CD4-positive, CD25-positive, alpha-beta regulatory T cell (primary cell): ENCODE measurements at regions not wholly inside any gene's neighbourhood (a gene's known extent, or its start where the extent isn't known, plus 50 kb on each side); places are given as distances from the start of the nearest gene placed in this dataset.

Experiments used
- ATAC-seq, 2 donors: fragments of 150-1000 bp; cut with Tn5 transposase; one replicate each; pipeline ENCODE4 v1.10.0; 2021; ENCODE audit warnings: low read depth in 2 of 2, moderate number of reproducible peaks in 2 of 2, moderate library complexity in 1 of 2
- DNase-seq, 3 donors: peaks; one replicate each; pipeline versions ENCODE4 v3.0.0 to v3.0.0-alpha.2; 2012 to 2022; ENCODE audit warnings: mixed read lengths in 1 of 3
- H3K27ac ChIP-seq: one replicate; pipeline ENCODE4 v1.7.0; 2013; ENCODE audit warnings: mild to moderate bottlenecking, low read length; ENCODE audit not compliant: insufficient read depth, poor library complexity, severe bottlenecking
- H3K27me3 ChIP-seq: one replicate; pipeline ENCODE4 v1.7.0; 2013; ENCODE audit warnings: low read length; ENCODE audit not compliant: control insufficient read depth, insufficient read depth
- H3K36me3 ChIP-seq: one replicate; pipeline ENCODE4 v1.7.0; 2013; ENCODE audit warnings: mild to moderate bottlenecking, low read length, moderate library complexity; ENCODE audit not compliant: control insufficient read depth, insufficient read depth
- H3K4me1 ChIP-seq: 2 replicates; pipeline ENCODE4 v1.7.0; 2013; ENCODE audit warnings: mild to moderate bottlenecking, low read length; ENCODE audit not compliant: insufficient read depth, control insufficient read depth, poor library complexity, severe bottlenecking
- H3K4me3 ChIP-seq: one replicate; pipeline ENCODE4 v1.7.0; 2013; ENCODE audit warnings: low read depth, mild to moderate bottlenecking, low read length, moderate library complexity
- H3K9me3 ChIP-seq, 2 experiments: 1 replicate in 1 of 2; 2 replicates in 1 of 2; pipeline ENCODE4 v1.7.0; 2013; ENCODE audit warnings: low read length in 2 of 2, mild to moderate bottlenecking in 1 of 2, moderate library complexity in 1 of 2; ENCODE audit not compliant: control insufficient read depth in 2 of 2
- H3K27ac Mint-ChIP-seq, 3 donors: one replicate each; pipeline ENCODE4 v1.8.0; 2020 to 2022; ENCODE audit warnings: mild to moderate bottlenecking in 3 of 3, mixed read lengths in 3 of 3, moderate library complexity in 2 of 3
- H3K27me3 Mint-ChIP-seq: one replicate; pipeline ENCODE4 v1.8.0; 2022; ENCODE audit warnings: mild to moderate bottlenecking, mixed read lengths
- H3K36me3 Mint-ChIP-seq: one replicate; pipeline ENCODE4 v1.8.0; 2020; ENCODE audit warnings: mixed read lengths
- H3K4me1 Mint-ChIP-seq, 4 donors: one replicate each; pipeline ENCODE4 v1.8.0; 2020 to 2022; ENCODE audit warnings: mixed read lengths in 4 of 4, mild to moderate bottlenecking in 1 of 4
- H3K4me3 Mint-ChIP-seq, 4 donors: one replicate each; pipeline ENCODE4 v1.8.0; 2020 to 2022; ENCODE audit warnings: mild to moderate bottlenecking in 4 of 4, mixed read lengths in 4 of 4, moderate library complexity in 3 of 4
- H3K9me3 Mint-ChIP-seq, 7 donors: one replicate each; pipeline ENCODE4 v1.8.0; 2020 to 2022; ENCODE audit warnings: mixed read lengths in 7 of 7, mild to moderate bottlenecking in 3 of 7, moderate library complexity in 2 of 7

DNA sequence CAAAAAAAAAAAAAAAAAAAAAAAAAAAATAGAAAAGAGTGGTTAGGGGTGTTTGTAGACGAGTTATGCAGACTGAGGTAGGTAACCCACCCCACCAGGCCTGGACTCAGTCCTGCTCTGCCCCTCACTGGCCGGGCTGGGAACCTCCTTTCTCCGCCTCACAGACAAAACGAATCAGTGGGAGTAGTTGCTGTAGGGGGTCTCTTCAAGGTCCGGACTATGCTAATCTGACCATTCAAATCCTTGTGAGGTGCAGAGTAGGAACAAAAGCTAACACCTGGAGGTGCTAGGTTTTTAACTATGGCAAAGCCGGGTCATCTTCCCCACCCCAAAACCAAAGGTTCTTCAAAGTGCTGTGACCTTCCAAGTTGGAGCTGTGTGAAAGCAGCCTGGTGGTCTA is 223.7 kb downstream of the SLC4A3 start:
- H3K27ac ChIP-seq: no peak overlapping the region
- no peaks in the 10 kb centered on the region for H3K4me1 Mint-ChIP-seq
- ATAC-seq (no peak), DNase-seq (no peak)
- peaks cover 12% of the 10 kb centered on the region for H3K27me3 Mint-ChIP-seq
- H3K27me3 ChIP-seq: peaks cover 2% of the 10 kb centered on the region
- H3K9me3 ChIP-seq: no peaks in the 10 kb centered on the region
- no peak overlapping the region for H3K4me3 Mint-ChIP-seq
- no peaks in the 10 kb centered on the region for H3K36me3 Mint-ChIP-seq
- H3K36me3 ChIP-seq: no peaks in the 10 kb centered on the region
- H3K27ac Mint-ChIP-seq: no peak overlapping the region
- no peak overlapping the region for H3K4me3 ChIP-seq
- peaks cover 0 to 5% (median 0%) of the 10 kb centered on the region in 7 donors for H3K9me3 Mint-ChIP-seq
- no peaks in the 10 kb centered on the region for H3K4me1 ChIP-seq

GRCh38 chr2:219851801-219852481 is 224.5 kb downstream of the SLC4A3 start:
- Histone ChIP-seq H3K27me3 (peaks cover 2% of the 10 kb centered on the region), H3K36me3 (no peaks in the 10 kb centered on the region), H3K9me3 (no peaks in the 10 kb centered on the region), H3K27ac (no peak overlapping the region), H3K4me3 (no peak overlapping the region), H3K4me1 (no peaks in the 10 kb centered on the region)
- peaks cover 0 to 5% (median 0%) of the 10 kb centered on the region in 7 donors for H3K9me3 Mint-ChIP-seq
- no peaks in the 10 kb centered on the region for H3K4me1 Mint-ChIP-seq
- DNase-seq (no peak), ATAC-seq (no peak)
- peaks cover 12% of the 10 kb centered on the region for H3K27me3 Mint-ChIP-seq
- H3K4me3 Mint-ChIP-seq: no peak overlapping the region
- H3K27ac Mint-ChIP-seq: no peak overlapping the region
- H3K36me3 Mint-ChIP-seq: no peaks in the 10 kb centered on the region

GRCh38 chr2:219852626-219853025 is 225.2 kb downstream of the SLC4A3 start:
- Histone ChIP-seq H3K4me3 (no peak overlapping the region), H3K27ac (no peak overlapping the region), H3K4me1 (no peaks in the 10 kb centered on the region), H3K27me3 (peaks cover 2% of the 10 kb centered on the region), H3K9me3 (no peaks in the 10 kb centered on the region), H3K36me3 (no peaks in the 10 kb centered on the region)
- peaks cover 12% of the 10 kb centered on the region for H3K27me3 Mint-ChIP-seq
- H3K9me3 Mint-ChIP-seq: peaks cover 0 to 5% (median 0%) of the 10 kb centered on the region in 7 donors
- no peak overlapping the region for H3K4me3 Mint-ChIP-seq
- no peak overlapping the region for H3K27ac Mint-ChIP-seq
- H3K36me3 Mint-ChIP-seq: no peaks in the 10 kb centered on the region
- no peaks in the 10 kb centered on the region for H3K4me1 Mint-ChIP-seq
- DNase-seq: no peak
- no peak for ATAC-seq

DNA sequence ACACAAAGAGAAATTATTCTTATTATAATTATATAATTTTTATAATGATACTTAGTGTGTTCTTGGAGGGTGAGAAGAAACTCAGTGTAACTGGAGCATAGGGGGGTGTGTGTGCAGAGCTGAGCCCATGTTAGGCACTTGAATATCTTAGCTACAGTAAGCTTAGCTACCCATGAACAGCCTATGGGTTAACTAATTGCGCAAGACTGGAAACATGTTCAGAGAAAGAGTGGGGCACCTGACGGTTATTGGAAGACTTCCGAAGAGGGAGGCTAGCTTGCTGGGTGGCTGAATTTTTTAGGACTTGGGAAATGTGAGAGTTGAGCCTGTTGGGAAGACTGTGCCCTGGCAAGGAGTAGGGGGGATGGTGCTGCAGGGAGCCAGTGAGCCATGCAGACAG is 229.2 kb downstream of the SLC4A3 start:
- no peak for DNase-seq
- Histone ChIP-seq H3K9me3 (no peaks in the 10 kb centered on the region), H3K27ac (no peak overlapping the region), H3K4me3 (no peak overlapping the region), H3K27me3 (peaks cover 2% of the 10 kb centered on the region), H3K36me3 (no peaks in the 10 kb centered on the region), H3K4me1 (no peaks in the 10 kb centered on the region)
- no peak for ATAC-seq
- peaks cover 8% of the 10 kb centered on the region for H3K27me3 Mint-ChIP-seq
- no peaks in the 10 kb centered on the region for H3K9me3 Mint-ChIP-seq
- no peaks in the 10 kb centered on the region for H3K36me3 Mint-ChIP-seq
- no peaks in the 10 kb centered on the region for H3K4me1 Mint-ChIP-seq
- peak overlapping the region in 1 of 3 donors; percentile 24 for H3K27ac Mint-ChIP-seq
- H3K4me3 Mint-ChIP-seq: no peak overlapping the region

- H3K4me1 Mint-ChIP-seq: no peaks in the 10 kb centered on the region
Observed at GRCh38 chr2:219857751-219858150, 230.3 kb downstream of the SLC4A3 start.

GRCh38 chr2:219861307-219861706 is 233.9 kb downstream of the SLC4A3 start:
- Mint-ChIP-seq H3K27me3 (peaks cover 3% of the 10 kb centered on the region), H3K36me3 (no peaks in the 10 kb centered on the region), H3K27ac (no peak overlapping the region), H3K4me3 (no peak overlapping the region), H3K9me3 (peaks cover 0 to 2% (median 0%) of the 10 kb centered on the region in 7 donors), H3K4me1 (no peaks in the 10 kb centered on the region)
- Histone ChIP-seq H3K4me1 (no peaks in the 10 kb centered on the region), H3K36me3 (no peaks in the 10 kb centered on the region), H3K27me3 (no peaks in the 10 kb centered on the region), H3K9me3 (no peaks in the 10 kb centered on the region), H3K27ac (no peak overlapping the region), H3K4me3 (no peak overlapping the region)
- ATAC-seq (no peak), DNase-seq (no peak)

More at GRCh38 chr2:219857751-219858150, 230.3 kb downstream of the SLC4A3 start:
- Mint-ChIP-seq H3K27ac (no peak overlapping the region), H3K4me3 (no peak overlapping the region), H3K36me3 (no peaks in the 10 kb centered on the region), H3K27me3 (peaks cover 8% of the 10 kb centered on the region), H3K9me3 (no peaks in the 10 kb centered on the region)
- H3K27ac ChIP-seq: no peak overlapping the region
- H3K36me3 ChIP-seq: no peaks in the 10 kb centered on the region
- no peaks in the 10 kb centered on the region for H3K9me3 ChIP-seq
- no peak overlapping the region for H3K4me3 ChIP-seq
- ATAC-seq: no peak
- H3K4me1 ChIP-seq: no peaks in the 10 kb centered on the region
- DNase-seq: no peak
- H3K27me3 ChIP-seq: no peaks in the 10 kb centered on the region

DNA sequence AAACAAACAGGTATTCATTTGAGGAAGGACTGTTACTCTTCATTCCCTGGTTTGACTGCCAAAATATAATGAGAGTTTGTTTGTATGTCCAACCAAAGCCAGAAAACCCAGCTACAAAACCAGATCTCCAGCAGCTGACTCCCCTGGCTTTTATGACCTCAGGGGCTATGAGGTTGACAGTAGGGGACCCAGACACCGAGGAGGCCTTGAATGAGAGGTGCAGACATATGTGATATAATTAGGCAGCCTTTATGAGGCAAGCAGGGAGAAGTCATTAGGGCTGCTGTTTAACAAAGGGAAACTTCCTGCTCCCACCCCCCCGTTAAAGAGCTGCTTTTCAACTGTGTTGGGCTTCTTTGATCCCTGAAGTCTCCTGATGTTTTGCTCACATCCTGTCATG is 236.7 kb downstream of the SLC4A3 start:
- Mint-ChIP-seq H3K9me3 (peaks cover 0 to 3% (median 0%) of the 10 kb centered on the region in 7 donors), H3K27ac (no peak overlapping the region), H3K4me3 (no peak overlapping the region), H3K27me3 (peaks cover 6% of the 10 kb centered on the region), H3K36me3 (no peaks in the 10 kb centered on the region), H3K4me1 (no peaks in the 10 kb centered on the region)
- Histone ChIP-seq H3K9me3 (no peaks in the 10 kb centered on the region), H3K36me3 (no peaks in the 10 kb centered on the region), H3K4me3 (no peak overlapping the region), H3K4me1 (no peaks in the 10 kb centered on the region), H3K27me3 (no peaks in the 10 kb centered on the region), H3K27ac (no peak overlapping the region)
- ATAC-seq: no peak
- no peak for DNase-seq

DNA sequence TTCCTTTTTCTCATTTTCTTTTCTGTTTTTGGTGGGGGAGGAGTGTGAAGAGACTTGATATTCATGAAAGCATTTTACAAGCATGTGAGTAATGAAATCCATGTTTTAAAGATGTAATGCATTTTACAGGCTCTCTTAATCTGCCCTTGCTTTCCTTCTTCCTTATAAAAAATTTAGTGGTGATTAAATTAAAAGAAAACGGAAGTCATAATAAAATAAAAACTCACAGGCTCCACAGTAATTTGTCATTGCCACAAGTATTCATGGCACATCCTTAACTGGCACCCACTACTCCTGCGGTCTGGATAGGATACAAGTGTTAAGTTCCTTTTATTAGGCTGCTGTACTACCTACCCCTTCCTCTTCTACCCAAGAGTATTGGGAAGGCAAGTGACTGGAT is 241.2 kb downstream of the SLC4A3 start:
- H3K27me3 Mint-ChIP-seq: peaks cover 6% of the 10 kb centered on the region
- H3K4me1 ChIP-seq: no peaks in the 10 kb centered on the region
- H3K4me1 Mint-ChIP-seq: no peaks in the 10 kb centered on the region
- H3K4me3 Mint-ChIP-seq: no peak overlapping the region
- no peaks in the 10 kb centered on the region for H3K9me3 ChIP-seq
- H3K4me3 ChIP-seq: no peak overlapping the region
- H3K9me3 Mint-ChIP-seq: peaks cover 0 to 4% (median 0%) of the 10 kb centered on the region in 7 donors
- H3K27me3 ChIP-seq: no peaks in the 10 kb centered on the region
- no peak overlapping the region for H3K27ac ChIP-seq
- DNase-seq (no peak), ATAC-seq (no peak)
- no peaks in the 10 kb centered on the region for H3K36me3 ChIP-seq
- no peak overlapping the region for H3K27ac Mint-ChIP-seq
- no peaks in the 10 kb centered on the region for H3K36me3 Mint-ChIP-seq
